Keratinocyte (primary cell): ENCODE measurements at regions not wholly inside any gene's neighbourhood (a gene's known extent, or its start where the extent isn't known, plus 50 kb on each side); places are given as distances from the start of the nearest gene placed in this dataset.

Experiments
- DNase-seq: peaks from one replicate; pipeline ENCODE4 v3.0.0-alpha.2; 2011; ENCODE audit warnings: low read depth, missing footprints, low spot score
- FAIRE-seq: peaks from 2 replicates; lab custom pipeline; 2011; peaks lifted over from hg19 to GRCh38; lab: Jason Lieb, UNC
- H2AFZ ChIP-seq: 2 replicates; pipeline ENCODE4 v1.6.0; 2012; ENCODE audit warnings: low read length, control low read depth, inconsistent platforms; ENCODE audit not compliant: control insufficient read depth
- H3K27ac ChIP-seq: 2 replicates; pipeline ENCODE4 v1.5.1; 2011; ENCODE audit warnings: low read length; ENCODE audit not compliant: control insufficient read depth, insufficient read depth
- H3K27me3 ChIP-seq: 3 replicates; pipeline ENCODE4 v1.6.0; 2011; ENCODE audit warnings: low read length; ENCODE audit not compliant: control insufficient read depth, insufficient read depth; ENCODE audit errors: extremely low read depth
- H3K36me3 ChIP-seq, 2 experiments: 2 replicates in 1 of 2; 3 replicates in 1 of 2; pipeline ENCODE4 v1.5.1; 2011; ENCODE audit warnings: low read length in 2 of 2, mild to moderate bottlenecking in 1 of 2; ENCODE audit not compliant: control insufficient read depth in 2 of 2, insufficient read depth in 2 of 2; ENCODE audit errors: extremely low read depth in 1 of 2
- H3K4me1 ChIP-seq: 3 replicates; pipeline ENCODE4 v1.5.1; 2011; ENCODE audit warnings: low read length; ENCODE audit not compliant: control insufficient read depth, insufficient read depth; ENCODE audit errors: extremely low read depth
- H3K4me2 ChIP-seq: 3 replicates; pipeline ENCODE4 v1.6.0; 2011; ENCODE audit warnings: low read depth, low read length; ENCODE audit not compliant: control insufficient read depth, insufficient read depth; ENCODE audit errors: extremely low read depth
- H3K4me3 ChIP-seq, 3 experiments: fragments of 200-600 bp in 1 of 3; sonication (generic) in 1 of 3; 2 replicates in 2 of 3; 3 replicates in 1 of 3; pipeline ENCODE4 v1.5.1; 2011 to 2016; ENCODE audit warnings: low read length in 3 of 3, mild to moderate bottlenecking in 3 of 3, control low read depth in 2 of 3, inconsistent platforms in 1 of 3, low read depth in 1 of 3, mixed read lengths in 1 of 3, mixed run types in 1 of 3, moderate library complexity in 1 of 3; ENCODE audit not compliant: control insufficient read depth in 2 of 3, insufficient read depth in 2 of 3; ENCODE audit errors: extremely low read depth in 1 of 3
- H3K79me2 ChIP-seq: 2 replicates; pipeline ENCODE4 v1.6.0; 2012; ENCODE audit warnings: low read length; ENCODE audit not compliant: control insufficient read depth, insufficient read depth
- H3K9ac ChIP-seq: 3 replicates; pipeline ENCODE4 v1.6.0; 2011; ENCODE audit warnings: low read length; ENCODE audit not compliant: control insufficient read depth, insufficient read depth; ENCODE audit errors: extremely low read depth
- H3K9me1 ChIP-seq: 3 replicates; pipeline ENCODE4 v1.6.0; 2011; ENCODE audit warnings: low read length; ENCODE audit not compliant: control insufficient read depth, insufficient read depth; ENCODE audit errors: extremely low read depth
- H3K9me3 ChIP-seq: 2 replicates; pipeline ENCODE4 v1.5.1; 2012; ENCODE audit warnings: low read depth, low read length; ENCODE audit not compliant: control insufficient read depth
- H4K20me1 ChIP-seq: 3 replicates; pipeline ENCODE4 v1.6.0; 2011; ENCODE audit warnings: low read length; ENCODE audit not compliant: control insufficient read depth, insufficient read depth; ENCODE audit errors: extremely low read depth
- CTCF ChIP-seq, 3 experiments: IDR thresholded peaks in 1 of 3; conservative IDR thresholded peaks in 1 of 3; optimal IDR thresholded peaks in 1 of 3; 2 replicates in 2 of 3; 3 replicates in 1 of 3; pipeline versions ENCODE3 to v1.5.1; 2011; ENCODE audit warnings: low read length in 3 of 3, mild to moderate bottlenecking in 3 of 3, moderate library complexity in 2 of 3, control low read depth in 1 of 3, inconsistent platforms in 1 of 3; ENCODE audit not compliant: insufficient read depth in 2 of 3; ENCODE audit errors: extremely low read depth in 1 of 3
- EZH2 ChIP-seq: IDR thresholded peaks from one replicate; pipeline ENCODE4 v1.6.1; 2012; ENCODE audit warnings: inconsistent platforms, mild to moderate bottlenecking, low read length, moderate library complexity
- dilution Hi-C: fragments of 300-500 bp; cut with MboI; formaldehyde crosslinking; loops from one replicate; pipeline ENCODE4 v1.7.0; 2020; ENCODE audit warnings: low sequenced_read_pairs; ENCODE audit not compliant: extremely low pct_ligation_motif_present

- Histone ChIP-seq H3K9ac (no peak overlapping the region), H4K20me1 (no peaks in the 10 kb centered on the region), H3K79me2 (no peaks in the 10 kb centered on the region), H3K4me3 (no peak overlapping the region), H3K9me1 (no peaks in the 10 kb centered on the region), H2AFZ (no peak overlapping the region), H3K36me3 (no peaks in the 10 kb centered on the region), H3K4me1 (no peaks in the 10 kb centered on the region), H3K4me2 (no peak overlapping the region), H3K9me3 (no peaks in the 10 kb centered on the region), H3K27me3 (peaks cover 2% of the 10 kb centered on the region), H3K27ac (no peak overlapping the region)
- TF ChIP-seq EZH2 (no peak), CTCF (optimal IDR thresholded peaks at IDR 0.05 in 1 of 3, IDR thresholded peaks at IDR 0.05 in 1 of 3, conservative IDR thresholded peaks at IDR 0.05 in 1 of 3; ENCODE audit: extremely low read depth in 1 of 3, insufficient read depth in 2 of 3, low read length in 3 of 3) (no peak)
- FAIRE-seq = no peak
- dilution Hi-C loops = no loop called here
- no peak for DNase-seq
These were observed 152.1 kb upstream of the SOX21 start for GRCh38 chr13:94864474-94864873.

GRCh38 chr13:94860981-94861407 is 148.6 kb upstream of the SOX21 start:
- DNase-seq = no peak
- Histone ChIP-seq H3K27me3 (peaks cover 2% of the 10 kb centered on the region), H2AFZ (peak overlapping the region; percentile 55)

More at GRCh38 chr13:94860981-94861407, 148.6 kb upstream of the SOX21 start:
- Histone ChIP-seq H3K9me1 (no peaks in the 10 kb centered on the region), H3K4me1 (no peaks in the 10 kb centered on the region), H3K36me3 (no peaks in the 10 kb centered on the region), H3K9ac (no peak overlapping the region), H3K79me2 (no peaks in the 10 kb centered on the region), H3K9me3 (no peaks in the 10 kb centered on the region), H3K4me2 (peak overlapping the region; percentile 6), H3K27ac (no peak overlapping the region), H3K4me3 (peak overlapping the region in 1 of 3 experiments; percentile 22), H4K20me1 (no peaks in the 10 kb centered on the region)
- FAIRE-seq = no peak
- dilution Hi-C loops = no loop called here
- TF ChIP-seq EZH2 = no peak
- no peak for TF ChIP-seq CTCF (optimal IDR thresholded peaks at IDR 0.05 in 1 of 3, IDR thresholded peaks at IDR 0.05 in 1 of 3, conservative IDR thresholded peaks at IDR 0.05 in 1 of 3; ENCODE audit: extremely low read depth in 1 of 3, insufficient read depth in 2 of 3, low read length in 3 of 3)
